Psoas muscle (tissue), 7 donors: ENCODE measurements at regions not wholly inside any gene's neighbourhood (a gene's known extent, or its start where the extent isn't known, plus 50 kb on each side); places are given as distances from the start of the nearest gene placed in this dataset.

Experiments
- ATAC-seq, 4 donors: fragments of 200-7000 bp; cut with Tn5 transposase; one replicate each; pipeline ENCODE4 v1.9.1; 2020; ENCODE audit warnings: moderate library complexity in 3 of 4, mild to moderate bottlenecking in 2 of 4
- DNase-seq, 2 donors: peaks; one replicate each; pipeline ENCODE4 v3.0.0-alpha.2; 2020
- H3K27ac ChIP-seq: fragments of 200-600 bp; one replicate; pipeline ENCODE4 v1.8.0; 2022
- H3K27me3 ChIP-seq, 3 donors: fragments of 200-600 bp in 1 of 3; one replicate each; pipeline versions ENCODE4 v1.6.1 to v1.8.0; 2013 to 2022; ENCODE audit warnings: low read length in 2 of 3, mild to moderate bottlenecking in 2 of 3, moderate library complexity in 1 of 3; ENCODE audit not compliant: insufficient read depth in 3 of 3
- H3K36me3 ChIP-seq, 2 donors: fragments of 200-600 bp in 1 of 2; one replicate each; pipeline versions ENCODE4 v1.6.1 to v1.8.0; 2013 to 2022; ENCODE audit warnings: low read depth in 1 of 2, mild to moderate bottlenecking in 1 of 2, moderate library complexity in 1 of 2; ENCODE audit not compliant: insufficient read depth in 1 of 2
- H3K4me1 ChIP-seq: fragments of 200-600 bp; one replicate; pipeline ENCODE4 v1.8.0; 2022
- H3K4me3 ChIP-seq: fragments of 200-600 bp; one replicate; pipeline ENCODE4 v1.8.0; 2022; ENCODE audit warnings: mild to moderate bottlenecking
- H3K9me3 ChIP-seq: fragments of 200-600 bp; one replicate; pipeline ENCODE4 v1.8.0; 2022
- CTCF ChIP-seq: fragments of 200-600 bp; IDR thresholded peaks from one replicate; pipeline ENCODE4 v1.8.0; 2022; ENCODE audit warnings: antibody characterized with exemption
- WGBS, 3 donors: extraction: QIAGEN DNeasy Blood & Tissue Kit; methylation state at CpG; one replicate each; pipeline versions ENCODE4 v1.1.6 to v1.1.7; 2013; 5-methylcytosine and 5-hydroxymethylcytosine counted together
- intact Hi-C, 2 donors: fragments of 100-400 bp; cut with DNase I; formaldehyde crosslinking; loops; one replicate each; pipeline versions ENCODE4 v1.11.0 to v1.14.2; 2022
- donor health status: healthy with polysubstance abuse.
- donor health status: DM: no; HTN: no; CAD: no; lungs with moderate emphysema.
- donor health status: Bipolar disorder and iron deficiency.
- donor health status: healthy.
- donor health status: DM: yes; HTN: yes; CAD: no.
- donor health status: DM: no; HTN: no; CAD: no.
- donor health status: DM: yes; HTN: yes; CAD: no.

GRCh38 chr10:8640878-8641277 is 586.4 kb downstream of the GATA3 start:
- Histone ChIP-seq H3K27me3 (no peaks in the 10 kb centered on the region), H3K36me3 (no peaks in the 10 kb centered on the region), H3K27ac (no peak overlapping the region), H3K4me3 (no peak overlapping the region), H3K4me1 (no peaks in the 10 kb centered on the region), H3K9me3 (no peaks in the 10 kb centered on the region)
- intact Hi-C loops: no loop called here
- no peak for DNase-seq
- no peak for TF ChIP-seq CTCF
- ATAC-seq: no peak

- intact Hi-C loops: no loop called here
- no peak for DNase-seq
Measured at GRCh38 chr10:8656261-8656660, 601.8 kb downstream of the GATA3 start.

GRCh38 chr10:8659982-8660381 is 605.5 kb downstream of the GATA3 start:
- no peaks in the 10 kb centered on the region for H3K9me3 ChIP-seq
- no peak overlapping the region for H3K27ac ChIP-seq
- WGBS, 3 donors: 20 to 41% (median 36%) methylated on average over 2 of the region's 2 CpGs
- H3K4me1 ChIP-seq: no peaks in the 10 kb centered on the region
- H3K4me3 ChIP-seq: no peak overlapping the region
- no peak for ATAC-seq
- no peaks in the 10 kb centered on the region for H3K27me3 ChIP-seq
- DNase-seq: no peak
- TF ChIP-seq CTCF: no peak
- H3K36me3 ChIP-seq: no peaks in the 10 kb centered on the region
- intact Hi-C loops: no loop called here

More at GRCh38 chr10:8656261-8656660, 601.8 kb downstream of the GATA3 start:
- no peak for ATAC-seq
- H3K27ac ChIP-seq: no peak overlapping the region
- 74 to 82% (median 79%) methylated on average over 4 of the region's 4 CpGs for WGBS, 3 donors
- no peaks in the 10 kb centered on the region for H3K4me1 ChIP-seq
- no peaks in the 10 kb centered on the region for H3K27me3 ChIP-seq
- H3K9me3 ChIP-seq: no peaks in the 10 kb centered on the region
- no peak overlapping the region for H3K4me3 ChIP-seq
- no peak for TF ChIP-seq CTCF
- H3K36me3 ChIP-seq: no peaks in the 10 kb centered on the region

GRCh38 chr10:8661886-8662285 is 607.4 kb downstream of the GATA3 start:
- no peak for ATAC-seq
- no peak for TF ChIP-seq CTCF

GRCh38 chr10:8663131-8663530 is 608.6 kb downstream of the GATA3 start:
- Histone ChIP-seq H3K4me3 (no peak overlapping the region), H3K36me3 (no peaks in the 10 kb centered on the region), H3K27me3 (peaks cover 0 to 2% (median 0%) of the 10 kb centered on the region in 3 donors), H3K9me3 (no peaks in the 10 kb centered on the region), H3K4me1 (no peaks in the 10 kb centered on the region), H3K27ac (no peak overlapping the region)
- WGBS, 3 donors: 23 to 34% (median 24%) methylated on average over 2 of the region's 2 CpGs
- ATAC-seq (no peak), DNase-seq (no peak)
- intact Hi-C loops: no loop called here
- TF ChIP-seq CTCF: no peak

More at GRCh38 chr10:8661886-8662285, 607.4 kb downstream of the GATA3 start:
- H3K27me3 ChIP-seq: no peaks in the 10 kb centered on the region
- no peak overlapping the region for H3K27ac ChIP-seq
- intact Hi-C loops: no loop called here
- WGBS, 3 donors: 67 to 71% (median 69%) methylated on average over 3 of the region's 3 CpGs
- no peak for DNase-seq
- H3K9me3 ChIP-seq: no peaks in the 10 kb centered on the region
- H3K36me3 ChIP-seq: no peaks in the 10 kb centered on the region
- no peaks in the 10 kb centered on the region for H3K4me1 ChIP-seq
- H3K4me3 ChIP-seq: no peak overlapping the region
